GM18508 (cell line): ENCODE measurements at regions not wholly inside any gene's neighbourhood (a gene's known extent, or its start where the extent isn't known, plus 50 kb on each side); places are given as distances from the start of the nearest gene placed in this dataset.
"Not testable (repeated sequence)": the region's sequence is repeated elsewhere in the genome, so short reads cannot be mapped to it uniquely, and the experiment has no call there.

ENCODE experiments used
- ATAC-seq: cut with Tn5 transposase; IDR thresholded peaks from one replicate; pipeline ENCODE4 v1.9.1; 2021; ENCODE audit warnings: moderate number of reproducible peaks; ENCODE audit not compliant: insufficient read depth, unreplicated experiment

GRCh38 chr2:190150413-190150812, 87.9 kb upstream of the MSTN start:
- no peak for ATAC-seq

- no peak for ATAC-seq
Observed at GRCh38 chr2:190149908-190150307, 87.4 kb upstream of the MSTN start.

GRCh38 chr2:190149200-190149599, 86.7 kb upstream of the MSTN start:
- ATAC-seq = no peak

GRCh38 chr2:190146109-190146508, 83.6 kb upstream of the MSTN start:
- not testable (repeated sequence) for ATAC-seq

- ATAC-seq = not testable (repeated sequence)
Observed at GRCh38 chr2:190140474-190140873, 77.9 kb upstream of the MSTN start.

- ATAC-seq = no peak
Observed at GRCh38 chr2:190139371-190139770, 76.8 kb upstream of the MSTN start.

GRCh38 chr2:190138032-190138431, 75.5 kb upstream of the MSTN start:
- no peak for ATAC-seq

GRCh38 chr2:190137561-190137960, 75.0 kb upstream of the MSTN start:
- ATAC-seq = no peak

GRCh38 chr2:190136825-190137224, 74.3 kb upstream of the MSTN start:
- no peak for ATAC-seq

GRCh38 chr2:190136259-190136658, 73.7 kb upstream of the MSTN start:
- ATAC-seq = no peak

- peak; percentile 57 for ATAC-seq
Observed at GRCh38 chr2:190129421-190130199, 67.1 kb upstream of the MSTN start.

GRCh38 chr2:190127651-190128050, 65.1 kb upstream of the MSTN start:
- ATAC-seq = no peak

- no peak for ATAC-seq
Observed at GRCh38 chr2:190126798-190127197, 64.3 kb upstream of the MSTN start.

- no peak for ATAC-seq
Observed at GRCh38 chr2:190123956-190124355, 61.4 kb upstream of the MSTN start.

- ATAC-seq = no peak
Observed at GRCh38 chr2:190121971-190122370, 59.4 kb upstream of the MSTN start.

- no peak for ATAC-seq
Observed at GRCh38 chr2:190121305-190121704, 58.8 kb upstream of the MSTN start.

GRCh38 chr2:190119923-190120590, 57.5 kb upstream of the MSTN start:
- ATAC-seq = no peak

- ATAC-seq = no peak
Observed at GRCh38 chr2:190119257-190119656, 56.7 kb upstream of the MSTN start.

GRCh38 chr2:190117305-190117704, 54.8 kb upstream of the MSTN start:
- no peak for ATAC-seq

- no peak for ATAC-seq
Observed at GRCh38 chr2:190113000-190113399, 50.5 kb upstream of the MSTN start.
